ENCODE measurements at regions not wholly inside any gene's neighbourhood (a gene's known extent, or its start where the extent isn't known, plus 50 kb on each side); places are given as distances from the start of the nearest gene placed in this dataset.

- Mint-ChIP-seq H3K9me3 (no peaks in the 10 kb centered on the region), H3K27me3 (ENCODE audit: low read depth) (no peaks in the 10 kb centered on the region), H3K4me1 (peaks cover 16% of the 10 kb centered on the region), H3K4me3 (no peak overlapping the region), H3K36me3 (peaks cover 6% of the 10 kb centered on the region), H3K27ac (no peak overlapping the region)
- POLR2A ChIA-PET = interaction anchor here (0.5 to 0.7 kb wide), 3 partner anchors 63 to 308 kb away, joined by 3 to 6 read pairs (median 4); no protein-coding TSS in a partner anchor
- ATAC-seq (no peak), DNase-seq (ENCODE audit: low spot score) (no peak)
- TF ChIP-seq NR1H2 (CRISPR knock-in tag; IDR thresholded peaks at IDR 0.05) = no peak
- TF ChIP-seq, protein P1, sequence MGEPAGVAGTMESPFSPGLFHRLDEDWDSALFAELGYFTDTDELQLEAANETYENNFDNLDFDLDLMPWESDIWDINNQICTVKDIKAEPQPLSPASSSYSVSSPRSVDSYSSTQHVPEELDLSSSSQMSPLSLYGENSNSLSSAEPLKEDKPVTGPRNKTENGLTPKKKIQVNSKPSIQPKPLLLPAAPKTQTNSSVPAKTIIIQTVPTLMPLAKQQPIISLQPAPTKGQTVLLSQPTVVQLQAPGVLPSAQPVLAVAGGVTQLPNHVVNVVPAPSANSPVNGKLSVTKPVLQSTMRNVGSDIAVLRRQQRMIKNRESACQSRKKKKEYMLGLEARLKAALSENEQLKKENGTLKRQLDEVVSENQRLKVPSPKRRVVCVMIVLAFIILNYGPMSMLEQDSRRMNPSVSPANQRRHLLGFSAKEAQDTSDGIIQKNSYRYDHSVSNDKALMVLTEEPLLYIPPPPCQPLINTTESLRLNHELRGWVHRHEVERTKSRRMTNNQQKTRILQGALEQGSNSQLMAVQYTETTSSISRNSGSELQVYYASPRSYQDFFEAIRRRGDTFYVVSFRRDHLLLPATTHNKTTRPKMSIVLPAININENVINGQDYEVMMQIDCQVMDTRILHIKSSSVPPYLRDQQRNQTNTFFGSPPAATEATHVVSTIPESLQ (CRISPR knock-in tag; IDR thresholded peaks at IDR 0.05) = no peak
- no peak for TF ChIP-seq RORB (CRISPR knock-in tag; IDR thresholded peaks at IDR 0.05)
- TF ChIP-seq, protein P2, sequence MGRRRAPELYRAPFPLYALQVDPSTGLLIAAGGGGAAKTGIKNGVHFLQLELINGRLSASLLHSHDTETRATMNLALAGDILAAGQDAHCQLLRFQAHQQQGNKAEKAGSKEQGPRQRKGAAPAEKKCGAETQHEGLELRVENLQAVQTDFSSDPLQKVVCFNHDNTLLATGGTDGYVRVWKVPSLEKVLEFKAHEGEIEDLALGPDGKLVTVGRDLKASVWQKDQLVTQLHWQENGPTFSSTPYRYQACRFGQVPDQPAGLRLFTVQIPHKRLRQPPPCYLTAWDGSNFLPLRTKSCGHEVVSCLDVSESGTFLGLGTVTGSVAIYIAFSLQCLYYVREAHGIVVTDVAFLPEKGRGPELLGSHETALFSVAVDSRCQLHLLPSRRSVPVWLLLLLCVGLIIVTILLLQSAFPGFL (CRISPR knock-in tag; IDR thresholded peaks at IDR 0.05; ENCODE audit: borderline replicate concordance) = no peak
- TF ChIP-seq ZNF263 (CRISPR knock-in tag; IDR thresholded peaks at IDR 0.05; ENCODE audit: low read depth) = no peak
- no peak for TF ChIP-seq USF2 (CRISPR knock-in tag; IDR thresholded peaks at IDR 0.05)
- TF ChIP-seq, protein P3, sequence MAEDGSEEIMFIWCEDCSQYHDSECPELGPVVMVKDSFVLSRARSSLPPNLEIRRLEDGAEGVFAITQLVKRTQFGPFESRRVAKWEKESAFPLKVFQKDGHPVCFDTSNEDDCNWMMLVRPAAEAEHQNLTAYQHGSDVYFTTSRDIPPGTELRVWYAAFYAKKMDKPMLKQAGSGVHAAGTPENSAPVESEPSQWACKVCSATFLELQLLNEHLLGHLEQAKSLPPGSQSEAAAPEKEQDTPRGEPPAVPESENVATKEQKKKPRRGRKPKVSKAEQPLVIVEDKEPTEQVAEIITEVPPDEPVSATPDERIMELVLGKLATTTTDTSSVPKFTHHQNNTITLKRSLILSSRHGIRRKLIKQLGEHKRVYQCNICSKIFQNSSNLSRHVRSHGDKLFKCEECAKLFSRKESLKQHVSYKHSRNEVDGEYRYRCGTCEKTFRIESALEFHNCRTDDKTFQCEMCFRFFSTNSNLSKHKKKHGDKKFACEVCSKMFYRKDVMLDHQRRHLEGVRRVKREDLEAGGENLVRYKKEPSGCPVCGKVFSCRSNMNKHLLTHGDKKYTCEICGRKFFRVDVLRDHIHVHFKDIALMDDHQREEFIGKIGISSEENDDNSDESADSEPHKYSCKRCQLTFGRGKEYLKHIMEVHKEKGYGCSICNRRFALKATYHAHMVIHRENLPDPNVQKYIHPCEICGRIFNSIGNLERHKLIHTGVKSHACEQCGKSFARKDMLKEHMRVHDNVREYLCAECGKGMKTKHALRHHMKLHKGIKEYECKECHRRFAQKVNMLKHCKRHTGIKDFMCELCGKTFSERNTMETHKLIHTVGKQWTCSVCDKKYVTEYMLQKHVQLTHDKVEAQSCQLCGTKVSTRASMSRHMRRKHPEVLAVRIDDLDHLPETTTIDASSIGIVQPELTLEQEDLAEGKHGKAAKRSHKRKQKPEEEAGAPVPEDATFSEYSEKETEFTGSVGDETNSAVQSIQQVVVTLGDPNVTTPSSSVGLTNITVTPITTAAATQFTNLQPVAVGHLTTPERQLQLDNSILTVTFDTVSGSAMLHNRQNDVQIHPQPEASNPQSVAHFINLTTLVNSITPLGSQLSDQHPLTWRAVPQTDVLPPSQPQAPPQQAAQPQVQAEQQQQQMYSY (CRISPR knock-in tag; IDR thresholded peaks at IDR 0.05) = no peak
- CTCF ChIA-PET = interaction anchor here (0.6 to 0.8 kb wide), 4 partner anchors 63 to 1360 kb away, joined by 3 to 4 read pairs (median 4); partner anchors contain the start of gene NOL7
These were observed 270.4 kb upstream of the JARID2 start for GRCh38 chr6:14975471-14975817.

GRCh38 chr6:14977747-14978382 is 268.0 kb upstream of the JARID2 start:
- Mint-ChIP-seq H3K4me1 (peaks cover 16% of the 10 kb centered on the region), H3K9me3 (no peaks in the 10 kb centered on the region), H3K27me3 (ENCODE audit: low read depth) (no peaks in the 10 kb centered on the region), H3K4me3 (no peak overlapping the region), H3K27ac (no peak overlapping the region), H3K36me3 (peaks cover 8% of the 10 kb centered on the region)
- ATAC-seq = no peak
- ChIA-PET POLR2A (no interaction called here), CTCF (interaction anchor here (0.6 kb wide), 1 partner anchor 133 kb away, joined by 3 read pairs; no protein-coding TSS in a partner anchor)
- no peak for DNase-seq (ENCODE audit: low spot score)
- TF ChIP-seq TEAD4 (CRISPR knock-in tag; IDR thresholded peaks at IDR 0.05) (no peak), JUN (CRISPR knock-in tag; IDR thresholded peaks at IDR 0.05) (no peak), ATF3 (CRISPR knock-in tag; conservative IDR thresholded peaks at IDR 0.05) (no peak), ZBTB21 (CRISPR knock-in tag; IDR thresholded peaks at IDR 0.05; ENCODE audit: borderline replicate concordance) (no peak), GRHL2 (CRISPR knock-in tag; IDR thresholded peaks at IDR 0.05; ENCODE audit: insufficient replicate concordance, severe bottlenecking) (no peak), ELF4 (CRISPR knock-in tag; IDR thresholded peaks at IDR 0.05; ENCODE audit: low read depth) (no peak), NFYB (CRISPR knock-in tag; conservative IDR thresholded peaks at IDR 0.05; ENCODE audit: low read depth) (no peak), OVOL2 (CRISPR knock-in tag; IDR thresholded peaks at IDR 0.05; ENCODE audit: borderline replicate concordance) (no peak), NFE2L1 (CRISPR knock-in tag; IDR thresholded peaks at IDR 0.05) (no peak), IRF2 (CRISPR knock-in tag; IDR thresholded peaks at IDR 0.05; ENCODE audit: borderline replicate concordance, low read depth) (no peak), ZBTB43 (CRISPR knock-in tag; IDR thresholded peaks at IDR 0.05) (no peak)
- TF ChIP-seq, protein P2 (CRISPR knock-in tag; IDR thresholded peaks at IDR 0.05; ENCODE audit: borderline replicate concordance) = no peak
- TF ChIP-seq, protein P4, sequence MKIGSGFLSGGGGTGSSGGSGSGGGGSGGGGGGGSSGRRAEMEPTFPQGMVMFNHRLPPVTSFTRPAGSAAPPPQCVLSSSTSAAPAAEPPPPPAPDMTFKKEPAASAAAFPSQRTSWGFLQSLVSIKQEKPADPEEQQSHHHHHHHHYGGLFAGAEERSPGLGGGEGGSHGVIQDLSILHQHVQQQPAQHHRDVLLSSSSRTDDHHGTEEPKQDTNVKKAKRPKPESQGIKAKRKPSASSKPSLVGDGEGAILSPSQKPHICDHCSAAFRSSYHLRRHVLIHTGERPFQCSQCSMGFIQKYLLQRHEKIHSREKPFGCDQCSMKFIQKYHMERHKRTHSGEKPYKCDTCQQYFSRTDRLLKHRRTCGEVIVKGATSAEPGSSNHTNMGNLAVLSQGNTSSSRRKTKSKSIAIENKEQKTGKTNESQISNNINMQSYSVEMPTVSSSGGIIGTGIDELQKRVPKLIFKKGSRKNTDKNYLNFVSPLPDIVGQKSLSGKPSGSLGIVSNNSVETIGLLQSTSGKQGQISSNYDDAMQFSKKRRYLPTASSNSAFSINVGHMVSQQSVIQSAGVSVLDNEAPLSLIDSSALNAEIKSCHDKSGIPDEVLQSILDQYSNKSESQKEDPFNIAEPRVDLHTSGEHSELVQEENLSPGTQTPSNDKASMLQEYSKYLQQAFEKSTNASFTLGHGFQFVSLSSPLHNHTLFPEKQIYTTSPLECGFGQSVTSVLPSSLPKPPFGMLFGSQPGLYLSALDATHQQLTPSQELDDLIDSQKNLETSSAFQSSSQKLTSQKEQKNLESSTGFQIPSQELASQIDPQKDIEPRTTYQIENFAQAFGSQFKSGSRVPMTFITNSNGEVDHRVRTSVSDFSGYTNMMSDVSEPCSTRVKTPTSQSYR (CRISPR knock-in tag; IDR thresholded peaks at IDR 0.05) = no peak
- TF ChIP-seq, protein P5, sequence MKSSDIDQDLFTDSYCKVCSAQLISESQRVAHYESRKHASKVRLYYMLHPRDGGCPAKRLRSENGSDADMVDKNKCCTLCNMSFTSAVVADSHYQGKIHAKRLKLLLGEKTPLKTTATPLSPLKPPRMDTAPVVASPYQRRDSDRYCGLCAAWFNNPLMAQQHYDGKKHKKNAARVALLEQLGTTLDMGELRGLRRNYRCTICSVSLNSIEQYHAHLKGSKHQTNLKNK (CRISPR knock-in tag; IDR thresholded peaks at IDR 0.05) = no peak
